GM18867 (cell line): ENCODE measurements at regions not wholly inside any gene's neighbourhood (a gene's known extent, or its start where the extent isn't known, plus 50 kb on each side); places are given as distances from the start of the nearest gene placed in this dataset.

Experiments used
- ATAC-seq: cut with Tn5 transposase; IDR thresholded peaks from one replicate; pipeline ENCODE4 v1.9.1; 2021; ENCODE audit warnings: mild to moderate bottlenecking, moderate library complexity; ENCODE audit not compliant: unreplicated experiment

DNA sequence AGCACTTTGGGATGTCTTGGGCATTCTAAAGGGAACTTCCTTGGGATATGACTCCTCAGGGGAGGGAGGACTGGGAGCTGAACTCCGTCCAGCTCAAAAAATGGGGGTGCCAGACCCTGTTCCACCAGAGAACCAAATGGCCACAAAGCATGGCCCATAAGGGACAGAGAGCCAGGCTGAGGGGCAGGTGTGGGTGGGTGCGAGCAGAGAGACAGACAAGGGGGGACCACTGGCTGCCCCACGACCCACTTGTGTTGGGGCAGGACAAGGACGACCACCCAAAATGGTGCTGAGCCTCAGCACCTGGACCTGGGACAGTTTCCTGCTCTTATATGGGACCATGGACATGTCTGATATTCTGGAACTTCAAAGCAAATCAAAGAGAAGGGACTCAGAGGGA, 148.2 kb upstream of the MLN start:
- no peak for ATAC-seq

DNA sequence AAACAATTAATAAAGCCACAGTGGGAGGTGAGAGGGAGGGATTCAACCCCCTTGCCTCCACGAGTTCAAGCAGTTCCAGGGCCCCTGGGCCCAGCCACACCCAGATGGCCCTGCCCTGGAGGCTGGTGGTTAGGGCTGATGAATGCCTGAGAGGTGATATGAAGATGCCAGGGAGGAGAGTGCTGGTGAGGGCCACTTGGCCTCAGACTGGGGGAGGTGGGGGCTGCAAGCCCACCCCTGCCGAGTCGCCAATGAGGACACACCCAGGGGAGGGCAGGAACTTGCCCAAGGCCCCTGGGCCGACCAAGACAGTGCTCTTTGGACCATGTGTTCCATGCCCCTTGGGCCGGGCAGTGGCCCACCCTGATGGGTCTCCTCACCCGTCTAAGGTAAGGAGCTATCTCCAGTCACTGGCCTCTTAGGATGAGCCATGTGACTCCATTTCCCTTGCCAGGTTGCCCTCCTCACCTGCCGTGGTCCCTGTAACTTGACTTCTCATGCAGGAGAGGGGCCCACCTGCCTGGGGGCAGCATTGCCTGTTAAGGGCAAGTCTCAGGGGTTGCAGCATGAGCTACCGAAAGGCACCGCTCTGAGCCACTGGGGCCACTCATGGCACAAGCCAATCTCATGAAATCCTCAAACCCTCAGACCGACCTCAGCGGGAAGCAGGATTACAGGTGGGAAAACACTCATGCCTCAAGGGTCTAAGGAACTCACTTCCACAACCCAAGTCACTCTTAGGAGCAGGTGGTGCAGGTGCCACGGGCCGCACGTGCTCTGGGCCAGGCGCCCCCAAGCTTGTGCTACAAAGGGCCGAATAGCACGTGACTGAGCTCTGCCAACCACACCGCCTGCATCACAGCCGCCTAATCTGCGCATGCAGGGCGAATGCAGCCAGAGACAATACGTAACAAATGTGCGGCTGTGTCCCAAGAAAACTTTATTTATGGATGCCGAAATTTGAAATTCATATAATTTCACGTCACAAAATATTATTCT, 147.4 kb upstream of the MLN start:
- ATAC-seq = no peak

DNA sequence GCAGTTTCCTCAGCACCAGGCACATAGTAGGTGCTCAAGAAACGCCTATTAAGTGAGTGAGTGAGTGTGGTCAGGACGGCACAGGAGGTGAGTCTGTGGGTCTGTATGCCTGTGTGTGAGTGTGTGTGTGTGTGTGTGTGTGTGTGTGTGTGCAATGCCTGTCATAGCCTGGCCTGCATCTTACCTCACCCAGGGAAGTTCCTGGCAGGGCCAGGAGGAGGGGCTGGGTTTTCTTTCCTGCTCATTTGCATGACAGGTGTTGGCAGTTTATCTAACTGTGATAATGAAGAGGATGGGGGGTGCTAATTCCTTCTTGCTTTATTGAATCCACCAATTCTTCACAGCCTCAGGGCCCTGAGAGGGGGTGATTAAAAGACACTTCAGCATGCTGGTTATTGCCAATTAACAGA, 146.7 kb upstream of the MLN start:
- no peak for ATAC-seq

DNA sequence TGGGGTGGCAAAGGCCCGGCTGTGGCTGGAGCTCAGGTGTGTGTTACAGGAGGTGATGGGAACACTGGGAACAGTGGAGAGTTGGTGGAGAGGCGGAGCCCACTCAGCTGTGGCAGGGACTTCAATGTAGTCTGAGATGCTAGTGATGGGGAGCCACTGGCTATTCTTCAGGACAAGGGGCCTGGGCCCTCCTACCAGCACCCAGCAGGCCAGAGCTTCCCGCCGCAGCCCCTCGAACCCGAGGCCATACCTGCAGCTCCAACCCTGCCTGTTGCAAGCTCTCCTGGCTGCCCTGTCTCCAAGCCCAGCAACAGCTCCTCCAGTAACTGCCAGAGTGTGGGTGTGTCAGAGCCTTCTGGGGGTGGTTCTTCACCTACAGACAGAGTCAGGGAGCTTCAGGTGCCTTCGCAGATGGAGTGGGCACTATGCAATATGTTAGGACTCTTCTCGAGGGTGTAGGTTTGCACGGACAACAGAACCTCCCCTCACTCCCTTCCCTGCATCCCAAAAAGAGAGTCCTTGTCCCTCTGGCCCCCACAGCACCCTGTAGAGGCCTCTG, 146.2 kb upstream of the MLN start:
- no peak for ATAC-seq

DNA sequence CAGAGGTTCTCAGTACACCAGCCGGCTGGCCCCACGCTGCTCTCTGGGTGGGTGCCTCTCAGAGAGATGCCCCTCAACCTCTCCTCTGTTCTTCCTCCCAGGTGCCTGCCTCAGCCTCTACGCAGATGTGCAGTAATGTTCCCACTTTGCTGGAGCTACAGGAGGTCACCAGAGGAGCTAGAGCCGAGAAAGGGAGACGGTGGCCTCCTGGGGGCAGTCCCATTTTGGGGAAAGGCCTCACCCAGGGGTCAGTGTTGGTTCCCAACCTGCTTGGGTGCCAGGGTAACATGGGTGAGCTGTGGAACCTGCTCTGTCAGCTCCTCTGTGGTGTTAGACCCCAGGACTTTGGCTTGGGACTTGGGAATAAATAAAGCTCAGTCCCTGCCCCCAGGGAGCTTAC, 145.3 kb upstream of the MLN start:
- ATAC-seq = no peak

DNA sequence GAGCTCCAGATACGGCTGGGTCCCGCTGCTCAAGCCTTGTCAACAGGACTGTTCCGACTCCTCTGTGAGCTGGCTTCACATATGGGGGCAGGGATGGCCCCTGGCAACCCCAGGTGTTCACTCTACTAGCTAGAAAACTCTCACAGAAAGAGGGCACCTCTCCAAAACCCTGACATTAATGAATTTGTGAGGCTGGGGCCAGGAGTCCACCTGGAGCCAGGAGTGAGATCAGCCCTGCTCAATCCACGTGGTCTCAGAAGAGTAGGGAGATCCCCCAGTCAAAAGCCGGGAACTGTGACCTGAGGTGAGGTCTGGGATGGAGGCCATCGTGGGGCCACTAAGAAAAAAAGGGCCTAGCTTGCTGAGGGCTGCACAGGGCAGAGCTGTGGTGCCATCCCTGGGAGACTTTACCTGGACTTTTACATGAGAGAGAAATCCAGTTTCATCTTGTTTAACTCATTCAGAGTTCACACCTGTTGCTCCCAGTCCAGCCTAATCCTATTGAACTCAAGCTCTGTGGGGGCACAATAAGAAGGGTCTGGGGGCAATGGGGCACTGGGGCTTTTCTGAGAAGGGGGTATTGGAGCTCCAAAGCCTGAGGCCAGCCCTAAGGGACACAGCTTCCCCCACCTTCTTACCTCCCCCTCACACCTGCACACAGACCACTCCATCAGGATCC, 144.3 kb upstream of the MLN start:
- no peak for ATAC-seq

DNA sequence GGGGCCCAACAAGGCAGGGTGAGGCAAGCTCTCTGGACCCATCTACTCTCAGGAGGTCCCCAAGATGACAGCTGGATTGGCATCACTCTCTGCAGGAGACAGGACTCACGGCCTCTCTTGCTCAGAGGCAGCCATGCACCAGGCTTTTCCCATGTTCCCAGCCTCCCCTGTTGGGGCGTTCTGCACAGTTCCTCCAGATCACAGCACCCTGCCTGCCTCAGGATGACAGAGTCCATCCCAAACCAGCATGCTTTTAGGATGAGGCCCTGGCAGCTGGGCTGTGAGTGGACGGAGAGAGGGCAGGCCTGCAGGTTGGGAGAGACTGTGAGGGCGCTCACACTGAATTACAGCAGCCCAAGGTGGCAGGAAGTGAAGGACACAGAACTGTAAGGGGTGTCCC, 143.2 kb upstream of the MLN start:
- no peak for ATAC-seq

DNA sequence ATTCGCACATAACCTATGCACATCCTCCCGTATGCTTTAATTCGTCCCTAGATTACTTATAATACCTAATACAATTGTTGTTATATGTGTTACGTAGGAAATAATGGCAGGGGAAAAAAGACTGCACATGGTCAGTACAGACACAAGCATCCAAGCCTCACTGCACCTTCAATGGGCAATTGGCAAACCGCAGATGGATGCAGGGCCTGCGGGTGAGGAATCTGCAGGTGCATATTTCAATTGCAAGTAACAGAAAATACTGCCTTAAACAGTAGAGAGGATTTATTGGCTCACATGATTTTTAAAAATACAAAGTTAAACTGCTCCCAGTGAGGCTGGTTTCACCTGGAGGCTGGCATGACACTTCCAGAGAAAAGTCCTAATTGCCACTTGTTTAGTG, 142.1 kb upstream of the MLN start:
- ATAC-seq = no peak

DNA sequence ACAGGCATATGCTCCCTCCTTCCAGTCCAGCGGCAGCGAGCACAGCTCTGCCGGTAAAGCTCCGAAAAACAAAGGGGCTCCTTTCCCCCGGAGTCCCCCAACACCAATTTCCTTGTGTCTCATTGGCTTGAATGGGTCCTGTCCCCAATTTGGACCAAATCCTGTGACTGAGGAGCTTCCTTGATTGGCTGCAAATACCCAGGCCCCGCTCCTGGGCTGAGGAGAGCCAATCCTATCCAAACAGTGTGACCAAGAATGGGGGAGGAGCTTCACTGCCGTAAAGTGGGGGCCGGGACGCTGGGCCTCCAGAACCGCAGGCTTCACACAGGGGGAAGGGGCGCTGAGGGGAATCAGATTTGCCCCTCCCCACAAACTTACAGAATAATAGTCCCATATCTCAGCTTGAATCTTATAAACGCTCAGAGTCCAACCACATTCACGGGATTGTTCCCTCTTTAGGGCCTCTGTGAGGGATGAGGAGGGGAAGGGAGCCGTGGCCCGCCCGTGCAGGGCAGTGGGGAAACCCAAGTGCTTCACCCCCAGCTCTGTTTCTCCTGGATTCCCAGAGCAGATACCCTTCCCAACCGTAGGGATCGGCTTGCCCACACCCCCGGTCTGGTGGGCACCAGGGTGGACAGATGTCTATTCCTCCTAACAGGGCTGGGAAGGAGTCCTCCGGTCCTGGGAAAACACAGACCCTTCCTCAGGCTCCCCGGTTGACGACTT, 141.0 kb upstream of the MLN start:
- no peak for ATAC-seq

DNA sequence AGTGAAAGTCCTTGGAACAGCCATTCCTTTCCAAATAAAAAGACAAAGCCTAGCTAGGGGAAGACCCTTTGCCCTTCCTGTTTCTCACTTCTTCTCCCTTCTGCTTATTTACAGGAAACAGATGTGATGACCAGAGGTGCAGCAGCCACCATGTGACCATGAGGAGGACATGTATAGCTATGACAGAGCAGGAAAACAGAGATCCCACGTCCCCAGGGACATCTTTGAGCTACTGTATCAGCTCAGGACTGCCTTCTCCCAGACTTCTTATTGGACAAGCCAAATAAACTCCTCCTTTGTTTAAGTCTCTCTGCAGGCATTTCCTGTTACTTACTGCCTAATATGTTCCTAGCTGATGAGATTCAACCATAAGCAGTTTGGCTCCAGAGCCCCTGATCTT, 133.1 kb upstream of the MLN start:
- ATAC-seq = no peak

DNA sequence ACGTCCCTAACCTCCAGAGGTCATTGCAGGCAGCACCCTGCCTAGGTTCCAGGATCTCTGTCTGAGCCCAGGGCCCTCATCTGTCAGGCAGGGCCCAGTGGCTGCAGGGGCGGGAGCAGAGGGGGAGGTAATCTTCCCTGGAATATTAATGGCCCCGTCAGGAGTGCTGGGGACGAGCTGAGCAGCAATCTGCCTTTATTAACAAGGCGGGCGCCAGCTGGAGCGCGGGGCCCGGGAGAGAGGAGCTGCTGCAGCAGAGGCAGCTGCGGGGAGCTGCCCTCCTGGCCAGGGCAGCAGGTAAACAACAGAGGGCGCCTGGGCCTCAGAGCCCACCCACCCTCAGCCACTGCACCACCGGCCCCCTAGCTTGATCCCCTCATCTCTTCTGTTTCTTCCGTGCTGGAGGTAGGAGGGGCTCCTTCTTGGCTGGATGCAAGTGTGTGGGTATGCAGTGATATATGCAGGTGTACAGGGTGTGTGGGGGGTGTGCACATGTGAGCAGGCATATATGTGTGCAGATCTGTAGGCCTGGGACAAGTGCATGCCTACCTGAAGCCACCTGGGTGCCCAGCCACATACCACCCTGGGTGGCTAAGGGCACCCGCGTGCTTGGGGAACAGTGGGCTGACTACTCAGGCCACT, 131.8 kb upstream of the MLN start:
- ATAC-seq = no peak

DNA sequence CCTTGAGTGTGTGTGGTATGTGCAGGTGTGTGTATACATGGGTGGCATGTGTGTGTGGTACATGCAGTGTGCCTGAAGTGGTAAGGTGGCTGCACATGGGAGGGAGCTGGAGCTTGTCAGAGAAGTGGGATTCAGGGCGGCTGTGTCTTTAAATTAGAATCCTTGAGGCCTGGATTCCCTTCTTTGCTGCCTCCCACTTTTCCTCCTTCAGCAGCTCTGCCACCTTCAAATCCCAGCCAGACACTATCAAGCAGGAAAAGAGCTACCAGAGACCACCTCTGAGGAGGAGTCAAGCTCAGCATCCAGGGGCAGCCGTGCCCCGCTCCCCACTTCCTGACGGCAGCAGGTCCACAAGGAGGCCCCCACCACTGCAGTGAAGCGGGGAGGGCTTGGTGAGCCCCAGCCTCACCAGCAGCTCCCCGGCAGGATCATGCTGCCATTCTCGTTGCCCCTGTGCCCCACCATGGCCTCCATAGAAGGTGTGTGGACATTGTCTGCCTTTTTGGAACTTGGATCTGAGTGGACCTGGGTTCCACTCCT, 131.0 kb upstream of the MLN start:
- no peak for ATAC-seq

DNA sequence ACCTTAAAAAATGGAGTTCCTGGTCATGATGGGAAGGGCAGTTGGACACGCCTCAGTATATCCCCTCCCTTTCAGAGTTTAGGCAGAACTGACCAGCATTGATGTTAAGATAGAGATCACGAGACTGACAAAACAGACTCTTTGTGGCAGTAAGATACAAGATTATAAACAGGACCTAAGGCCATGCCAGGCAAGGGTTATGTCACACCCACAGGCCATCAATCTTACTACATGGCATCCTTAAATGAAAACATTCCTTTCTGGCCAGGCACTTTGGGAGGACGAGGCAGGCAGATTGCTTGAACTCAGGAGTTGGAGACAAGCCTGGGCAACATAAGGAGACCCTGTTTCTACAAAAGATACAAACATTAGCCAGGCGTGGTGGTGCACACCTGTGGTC, 129.3 kb upstream of the MLN start:
- ATAC-seq = no peak

DNA sequence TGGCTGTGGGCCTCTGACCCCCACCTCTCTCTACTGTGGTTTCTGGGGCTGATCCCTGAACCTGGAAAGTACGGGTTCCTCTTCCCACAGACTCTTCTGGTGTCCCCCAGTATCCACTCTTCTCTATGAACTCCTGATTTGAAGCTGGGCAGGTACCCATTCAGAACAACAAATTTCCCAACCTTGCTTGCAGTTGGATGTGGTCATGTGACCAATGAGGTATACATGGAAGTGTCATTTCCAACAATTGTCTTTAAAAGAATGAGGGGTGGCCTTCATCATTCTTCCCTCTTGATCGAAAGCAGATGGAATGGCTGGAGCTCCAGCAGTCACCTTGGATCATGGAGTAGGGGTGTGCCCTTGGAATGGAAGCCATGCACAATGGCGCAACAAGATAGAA, 128.0 kb upstream of the MLN start:
- no peak for ATAC-seq

DNA sequence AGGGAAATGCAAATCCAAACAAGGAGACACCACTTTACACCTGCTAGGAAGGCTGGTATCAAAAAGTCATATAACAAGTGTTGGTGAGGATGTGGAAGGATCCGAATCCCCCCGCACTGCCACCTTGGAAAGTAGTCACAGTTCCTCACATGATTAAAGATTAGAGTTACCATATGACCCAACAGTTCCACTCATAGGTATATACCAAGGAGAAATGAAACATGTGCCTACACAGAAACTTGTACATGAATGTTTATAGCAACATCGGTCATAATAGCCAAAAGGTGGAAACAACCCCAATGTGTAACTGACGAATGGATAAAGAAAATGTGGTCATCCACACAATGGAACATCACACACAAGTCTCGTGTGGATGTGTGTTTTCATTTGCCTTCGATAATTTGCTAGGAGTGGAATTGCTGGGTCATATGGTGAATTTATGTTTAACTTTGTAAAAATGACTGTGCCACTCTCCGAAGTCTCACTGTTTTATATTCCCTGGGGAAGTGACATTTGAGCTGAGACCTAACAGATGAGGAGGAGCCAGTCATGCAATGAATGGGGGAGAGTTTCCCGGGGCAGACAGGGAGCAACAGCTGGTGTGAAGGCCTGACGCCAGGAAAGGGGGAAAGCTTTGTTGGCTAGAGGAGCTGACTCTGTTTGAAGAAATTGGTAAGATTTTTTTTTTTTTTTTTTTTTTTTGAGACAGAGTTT, 125.9 kb upstream of the MLN start:
- ATAC-seq = no peak

DNA sequence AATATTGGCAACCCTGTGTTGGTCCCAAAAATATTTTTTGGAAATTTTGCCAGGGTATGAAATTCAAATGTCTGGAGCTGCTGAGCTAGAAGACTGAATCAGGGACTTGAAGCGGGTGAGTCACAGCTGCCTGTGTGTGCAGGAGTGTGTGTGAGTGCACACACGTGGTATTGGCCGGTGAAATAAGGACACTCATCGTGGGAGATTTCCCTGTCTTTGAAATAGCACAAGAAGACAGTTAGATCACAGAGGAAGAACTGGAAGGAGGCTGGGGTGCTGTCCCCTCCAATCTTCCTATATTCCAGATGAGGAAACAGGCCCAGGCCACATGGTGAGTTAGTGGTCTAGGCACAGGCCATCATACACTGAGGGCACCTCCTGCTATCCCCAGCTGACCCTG, 123.8 kb upstream of the MLN start:
- ATAC-seq = no peak

DNA sequence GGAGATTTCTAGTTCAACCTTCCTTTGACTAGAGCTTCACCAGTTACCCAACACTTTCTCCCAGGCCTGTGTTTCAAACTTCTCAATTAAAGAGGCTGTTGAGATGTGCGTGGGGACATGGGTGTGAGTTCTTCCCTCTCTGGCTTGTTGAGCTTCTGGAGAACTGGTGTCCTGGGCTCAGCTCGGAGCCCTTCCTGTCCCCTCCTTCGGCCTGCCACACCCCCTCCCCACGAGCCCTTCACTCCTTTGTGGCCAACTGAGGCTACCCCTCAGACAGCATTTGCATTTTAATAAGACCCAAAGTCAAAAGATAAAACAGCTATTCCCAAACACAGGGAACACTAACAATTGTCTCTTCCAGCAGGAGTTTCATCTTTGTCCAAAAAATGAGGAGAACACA, 123.3 kb upstream of the MLN start:
- no peak for ATAC-seq

DNA sequence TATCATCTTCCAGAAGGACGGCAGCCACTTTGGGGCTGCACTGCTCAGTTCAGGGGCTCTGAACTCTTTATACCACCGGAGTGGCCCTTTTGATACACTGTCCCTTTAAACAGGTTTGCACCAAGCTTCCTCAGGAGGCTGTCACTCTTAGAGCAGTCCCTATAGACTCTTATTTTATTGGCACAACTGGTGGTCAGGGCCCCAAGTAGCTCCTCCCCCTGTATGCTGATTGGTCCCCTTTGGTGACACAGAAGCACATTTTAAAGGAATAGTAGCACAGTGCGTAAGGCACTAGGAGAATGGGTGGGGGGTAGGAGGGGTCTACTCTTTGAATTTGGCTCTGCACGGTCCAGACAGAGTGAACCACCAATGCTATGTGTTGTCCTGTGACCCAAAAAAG, 122.6 kb upstream of the MLN start:
- no peak for ATAC-seq

DNA sequence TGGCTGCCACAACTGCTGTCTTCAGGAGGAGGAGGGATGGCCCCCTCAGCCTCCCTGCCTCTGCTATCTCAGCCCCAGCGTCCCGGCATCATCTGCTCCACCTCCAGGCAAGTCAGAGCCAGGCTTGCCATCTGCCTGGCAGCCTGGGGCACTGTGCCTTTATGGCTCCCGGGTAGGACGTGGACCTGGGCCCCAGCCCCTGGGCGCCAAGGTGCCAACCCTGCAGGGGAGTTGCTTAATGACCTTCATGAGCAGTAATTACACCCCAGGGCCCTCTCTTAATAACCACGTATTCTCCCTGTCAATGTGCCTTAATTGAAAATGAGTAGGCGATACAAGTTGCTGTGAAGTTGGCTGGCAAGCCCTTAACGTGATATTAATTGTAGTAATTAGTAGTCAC, 122.1 kb upstream of the MLN start:
- ATAC-seq = no peak

DNA sequence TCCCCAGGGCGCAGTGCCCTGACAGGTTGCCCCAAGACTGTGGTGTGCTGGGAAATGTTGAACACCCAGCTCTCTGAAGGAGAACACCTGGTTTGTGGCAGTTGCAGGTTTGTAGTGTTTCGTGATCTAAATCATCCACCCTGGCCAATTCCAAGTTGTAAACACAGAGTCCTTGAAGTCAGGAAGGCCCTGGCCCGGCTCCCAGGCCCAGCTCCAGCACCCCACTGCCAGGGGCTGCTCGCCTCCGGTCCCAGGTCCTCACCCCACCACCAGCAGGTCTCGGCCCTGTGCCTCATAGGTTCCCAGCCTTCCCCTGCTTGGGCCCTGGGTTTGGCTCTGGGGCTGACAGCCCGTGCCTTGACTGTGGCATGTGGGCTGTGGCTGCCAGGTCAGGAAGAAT, 121.4 kb upstream of the MLN start:
- no peak for ATAC-seq
